Activated CD8-positive, alpha-beta T cell treated with anti-CD3 and anti-CD28 coated beads for 36 hours (primary cell): ENCODE measurements at regions not wholly inside any gene's neighbourhood (a gene's known extent, or its start where the extent isn't known, plus 50 kb on each side); places are given as distances from the start of the nearest gene placed in this dataset.

Experiments used
- ATAC-seq: fragments of 200-7000 bp; cut with Tn5 transposase; one replicate; pipeline ENCODE4 v1.10.0; 2021; ENCODE audit warnings: mild to moderate bottlenecking, moderate library complexity
- CTCF ChIA-PET: fragments of 350-600 bp; sonication (Branson Sonifier 250); formaldehyde crosslinking; loops from one replicate; lab custom pipeline; 2021; ENCODE audit warnings: antibody characterized with exemption; lab: Charles Lee
- POLR2A ChIA-PET: fragments of 350-600 bp; sonication (Branson Sonifier 250); formaldehyde crosslinking; loops from one replicate; lab custom pipeline; 2021; ENCODE audit warnings: antibody characterized with exemption; lab: Charles Lee
- DNase-seq: peaks from one replicate; pipeline ENCODE4 v3.0.0-alpha.2; 2020
- H3K27ac Mint-ChIP-seq: one replicate; pipeline ENCODE4 v1.8.0; 2021; ENCODE audit warnings: mild to moderate bottlenecking, mixed read lengths
- H3K27me3 Mint-ChIP-seq: one replicate; pipeline ENCODE4 v1.8.0; 2021; ENCODE audit warnings: mixed read lengths
- H3K36me3 Mint-ChIP-seq: one replicate; pipeline ENCODE4 v1.8.0; 2021; ENCODE audit warnings: low read depth, mixed read lengths
- H3K4me1 Mint-ChIP-seq: one replicate; pipeline ENCODE4 v1.8.0; 2021; ENCODE audit warnings: low read depth, mixed read lengths
- H3K4me3 Mint-ChIP-seq: one replicate; pipeline ENCODE4 v1.8.0; 2021; ENCODE audit warnings: mild to moderate bottlenecking, moderate library complexity, mixed read lengths
- H3K9me3 Mint-ChIP-seq: one replicate; pipeline ENCODE4 v1.8.0; 2021; ENCODE audit warnings: mixed read lengths
- CTCF ChIP-seq: fragments of 200-600 bp; IDR thresholded peaks from one replicate; pipeline ENCODE4 v1.8.0; 2022; ENCODE audit warnings: antibody characterized with exemption, mild to moderate bottlenecking
- intact Hi-C: fragments of 100-400 bp; cut with micrococcal nuclease; formaldehyde crosslinking; loops from one replicate; pipeline ENCODE4 v1.10.0; 2022

DNA sequence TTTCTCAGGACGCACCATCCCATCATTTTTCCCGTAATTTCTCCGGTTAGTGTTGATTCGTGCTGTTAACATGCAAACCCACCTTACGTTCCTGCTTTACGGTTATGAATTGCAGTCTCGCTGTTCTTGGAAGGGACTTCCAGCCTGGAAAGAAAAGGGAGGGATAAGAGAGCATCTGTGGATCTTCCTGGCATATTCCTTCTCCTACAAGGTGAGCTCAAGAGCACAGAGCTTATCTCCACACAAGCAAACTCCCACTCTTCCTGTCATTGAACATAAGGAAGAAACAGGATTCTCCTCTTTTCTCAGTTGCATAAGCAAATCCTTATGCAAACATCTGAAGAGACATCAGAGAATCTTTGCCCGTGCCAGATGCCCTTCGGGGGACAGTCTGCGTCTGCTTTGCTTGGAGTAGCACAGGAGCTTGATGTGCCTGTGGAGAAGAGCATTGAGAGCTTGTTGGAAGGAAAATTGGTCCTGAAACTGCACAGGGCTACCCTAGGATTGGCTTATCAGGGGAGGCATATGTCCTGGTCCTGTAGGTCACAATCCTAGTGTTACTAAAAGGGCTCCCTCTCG is 127.0 kb downstream of the ASMT start:
- ChIA-PET CTCF (no interaction called here), POLR2A (no interaction called here)
- Mint-ChIP-seq H3K27ac (no peak overlapping the region), H3K4me1 (no peaks in the 10 kb centered on the region), H3K36me3 (peaks cover 55% of the 10 kb centered on the region), H3K4me3 (no peak overlapping the region), H3K9me3 (peaks cover 4% of the 10 kb centered on the region), H3K27me3 (no peaks in the 10 kb centered on the region)
- ATAC-seq (no peak), DNase-seq (no peak)
- TF ChIP-seq CTCF: no peak
- intact Hi-C loops: no loop called here

DNA sequence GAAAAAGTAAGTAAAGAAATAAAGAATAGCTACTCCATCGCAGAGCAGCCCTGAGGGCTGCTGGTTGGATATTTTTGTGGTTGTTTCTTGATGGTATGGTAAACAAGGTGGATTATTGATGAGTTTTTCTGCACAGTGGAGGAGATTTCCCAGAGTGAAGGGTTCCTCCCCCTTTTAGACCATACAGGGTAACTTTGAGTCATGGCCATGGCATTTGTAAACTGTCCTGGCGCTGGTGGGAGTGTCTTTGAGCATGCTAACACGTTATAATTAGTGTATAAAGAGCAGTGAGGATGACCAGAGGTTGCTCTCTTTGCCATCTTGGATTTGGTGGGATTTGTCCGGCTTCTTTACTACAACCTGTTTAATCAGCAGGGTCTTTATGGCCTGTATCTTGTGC is 128.2 kb downstream of the ASMT start:
- TF ChIP-seq CTCF: no peak
- no peak for DNase-seq
- peaks cover 8% of the 10 kb centered on the region for H3K9me3 Mint-ChIP-seq
- CTCF ChIA-PET: no interaction called here
- no peaks in the 10 kb centered on the region for H3K4me1 Mint-ChIP-seq
- peaks cover 60% of the 10 kb centered on the region for H3K36me3 Mint-ChIP-seq
- no peaks in the 10 kb centered on the region for H3K27me3 Mint-ChIP-seq
- ATAC-seq: no peak
- H3K27ac Mint-ChIP-seq: no peak overlapping the region
- POLR2A ChIA-PET: no interaction called here
- H3K4me3 Mint-ChIP-seq: no peak overlapping the region
- intact Hi-C loops: no loop called here

DNA sequence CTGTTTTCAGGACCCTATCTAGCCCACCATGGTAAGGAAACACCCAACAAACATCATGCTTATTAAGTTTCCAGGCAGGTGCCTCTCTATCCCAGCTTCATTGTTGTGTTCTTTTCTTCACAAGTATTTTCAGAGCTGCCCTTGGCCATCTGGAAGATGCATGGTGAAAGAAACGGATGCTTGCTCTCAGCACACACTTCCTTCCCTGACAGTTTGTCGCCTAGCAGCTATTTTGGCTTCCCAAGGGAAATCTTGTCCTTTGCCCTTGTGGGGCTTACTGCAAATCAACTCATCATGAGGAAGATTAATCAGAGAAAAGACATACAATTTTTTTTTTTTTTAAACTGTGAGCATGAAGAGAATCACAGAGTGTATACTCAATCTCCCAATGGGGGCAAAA is 128.8 kb downstream of the ASMT start:
- ChIA-PET CTCF (no interaction called here), POLR2A (no interaction called here)
- no peak overlapping the region for H3K4me3 Mint-ChIP-seq
- H3K9me3 Mint-ChIP-seq: peaks cover 13% of the 10 kb centered on the region
- H3K27me3 Mint-ChIP-seq: no peaks in the 10 kb centered on the region
- no peak overlapping the region for H3K27ac Mint-ChIP-seq
- ATAC-seq: no peak
- peaks cover 65% of the 10 kb centered on the region for H3K36me3 Mint-ChIP-seq
- intact Hi-C loops: no loop called here
- DNase-seq: no peak
- TF ChIP-seq CTCF: no peak
- H3K4me1 Mint-ChIP-seq: no peaks in the 10 kb centered on the region

DNA sequence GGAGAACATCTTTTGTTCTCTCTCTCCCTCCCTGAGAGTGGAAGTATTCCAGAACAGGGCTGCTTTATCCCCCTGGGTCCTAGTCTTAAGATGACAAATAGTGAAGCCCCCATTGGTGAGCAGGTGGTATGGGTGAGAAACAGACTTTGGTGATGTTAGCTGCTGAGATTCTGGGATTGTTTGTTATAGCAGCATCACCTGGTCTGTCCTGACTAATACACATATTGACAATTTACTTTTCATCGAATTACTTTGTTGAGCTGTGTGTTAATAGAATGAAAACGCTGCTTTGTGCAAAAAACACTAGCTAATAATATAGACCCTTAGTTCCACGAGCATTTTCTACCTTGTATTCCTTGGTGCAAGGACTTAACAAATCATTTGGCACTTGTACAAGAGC is 133.5 kb downstream of the ASMT start:
- CTCF ChIA-PET: no interaction called here
- Mint-ChIP-seq H3K27ac (no peak overlapping the region), H3K4me3 (no peak overlapping the region), H3K36me3 (peaks cover 56% of the 10 kb centered on the region), H3K9me3 (peaks cover 26% of the 10 kb centered on the region), H3K4me1 (no peaks in the 10 kb centered on the region), H3K27me3 (no peaks in the 10 kb centered on the region)
- POLR2A ChIA-PET: no interaction called here
- no peak for ATAC-seq
- no peak for TF ChIP-seq CTCF
- intact Hi-C loops: no loop called here
- DNase-seq: no peak

- Mint-ChIP-seq H3K4me1 (no peaks in the 10 kb centered on the region), H3K4me3 (no peak overlapping the region), H3K36me3 (peaks cover 45% of the 10 kb centered on the region), H3K9me3 (peaks cover 26% of the 10 kb centered on the region), H3K27ac (no peak overlapping the region), H3K27me3 (no peaks in the 10 kb centered on the region)
- ChIA-PET POLR2A (no interaction called here), CTCF (no interaction called here)
- intact Hi-C loops: no loop called here
- TF ChIP-seq CTCF: no peak
- ATAC-seq (no peak), DNase-seq (no peak)
These were observed 134.6 kb downstream of the ASMT start for GRCh38 chrX:1749499-1749898.
